Testis (tissue), 2 donors: ENCODE measurements at regions not wholly inside any gene's neighbourhood (a gene's known extent, or its start where the extent isn't known, plus 50 kb on each side); places are given as distances from the start of the nearest gene placed in this dataset.
"Not testable (repeated sequence)": the region's sequence is repeated elsewhere in the genome, so short reads cannot be mapped to it uniquely, and the experiment has no call there.

Experiments used
- DNase-seq: peaks from one replicate; pipeline ENCODE4 v3.0.0-alpha.2; 2019
- H3K27ac ChIP-seq, 2 donors: fragments of 200-600 bp; sonication (generic); one replicate each; pipeline ENCODE4 v1.5.1; 2019
- H3K27me3 ChIP-seq: fragments of 200-600 bp; sonication (generic); one replicate; pipeline ENCODE4 v1.5.1; 2019
- H3K36me3 ChIP-seq: fragments of 200-600 bp; sonication (generic); one replicate; pipeline ENCODE4 v1.5.1; 2017; ENCODE audit warnings: low read depth; ENCODE audit errors: missing control alignments
- H3K4me1 ChIP-seq: fragments of 200-600 bp; sonication (generic); one replicate; pipeline ENCODE4 v1.5.1; 2019
- H3K4me3 ChIP-seq, 2 donors: fragments of 200-600 bp; sonication (generic); one replicate each; pipeline ENCODE4 v1.5.1; 2017 to 2019
- H3K9me3 ChIP-seq: fragments of 200-600 bp; sonication (generic); one replicate; pipeline ENCODE4 v1.5.1; 2017
- CTCF ChIP-seq, 3 experiments: fragments of 450-650 bp in 2 of 3; fragments of 200-600 bp in 1 of 3; sonication (generic) in 1 of 3; IDR thresholded peaks; one replicate each; pipeline ENCODE4 v1.5.1; 2016 to 2019; ENCODE audit warnings: antibody characterized with exemption in 3 of 3, mild to moderate bottlenecking in 2 of 3, moderate library complexity in 1 of 3
- POLR2A ChIP-seq: fragments of 450-650 bp; IDR thresholded peaks from one replicate; pipeline ENCODE4 v1.6.1; 2017; ENCODE audit warnings: antibody characterized with exemption, mild to moderate bottlenecking, moderate library complexity
- WGBS, 2 donors: methylation state at CpG; one replicate each; pipeline ENCODE4 v1.1.5; 2018; 5-methylcytosine and 5-hydroxymethylcytosine counted together
- intact Hi-C: fragments of 100-400 bp; cut with DNase I; formaldehyde crosslinking; loops from one replicate; pipeline ENCODE4 v1.15.1; 2023; ENCODE audit warnings: low total_unique reads

DNA sequence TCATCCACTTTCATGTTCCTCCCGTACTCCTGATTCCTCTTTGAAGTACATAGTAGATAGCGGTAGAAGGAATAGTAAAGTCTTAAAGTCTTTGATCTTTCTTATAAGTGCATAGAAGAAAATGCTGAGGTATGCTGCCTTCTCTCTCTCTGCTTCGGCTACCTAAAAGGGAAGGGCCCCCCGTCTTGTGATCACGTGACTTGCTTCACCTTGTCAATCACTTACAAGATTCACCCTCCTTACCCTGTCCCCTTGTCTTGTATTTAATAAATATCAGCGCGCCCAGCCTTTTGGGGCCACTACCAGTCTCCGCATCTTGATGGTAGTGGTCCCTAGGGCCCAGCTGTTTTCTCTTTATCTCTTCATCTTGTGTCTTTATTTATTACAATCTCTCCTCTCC is 932.2 kb upstream of the FANCL start:
- no peak for DNase-seq
- Histone ChIP-seq H3K9me3 (no peaks in the 10 kb centered on the region), H3K36me3 (no peaks in the 10 kb centered on the region), H3K4me1 (no peaks in the 10 kb centered on the region), H3K27me3 (no peaks in the 10 kb centered on the region), H3K27ac (no peak overlapping the region), H3K4me3 (no peak overlapping the region)
- WGBS, 2 donors = 61 to 65% methylated on average over 8 of the region's 8 CpGs
- intact Hi-C loops = no loop called here
- TF ChIP-seq CTCF (IDR thresholded peaks at IDR 0.05) (no peak), POLR2A (no peak)

- TF ChIP-seq CTCF (IDR thresholded peaks at IDR 0.05) (no peak), POLR2A (no peak)
- no peaks in the 10 kb centered on the region for H3K9me3 ChIP-seq
- DNase-seq = no peak
- no peaks in the 10 kb centered on the region for H3K36me3 ChIP-seq
- H3K4me1 ChIP-seq = no peaks in the 10 kb centered on the region
- intact Hi-C loops = no loop called here
- no peak overlapping the region for H3K4me3 ChIP-seq
- no peaks in the 10 kb centered on the region for H3K27me3 ChIP-seq
- no peak overlapping the region for H3K27ac ChIP-seq
These were observed 929.9 kb upstream of the FANCL start for GRCh38 chr2:59171019-59171418.

- Histone ChIP-seq H3K4me1 (no peaks in the 10 kb centered on the region), H3K9me3 (no peaks in the 10 kb centered on the region), H3K4me3 (no peak overlapping the region), H3K27ac (no peak overlapping the region), H3K36me3 (no peaks in the 10 kb centered on the region), H3K27me3 (no peaks in the 10 kb centered on the region)
- intact Hi-C loops = no loop called here
- WGBS, 2 donors = 84 to 96% methylated on average over 4 of the region's 4 CpGs
- TF ChIP-seq CTCF (IDR thresholded peaks at IDR 0.05) (no peak), POLR2A (no peak)
- DNase-seq = no peak
These were observed 927.6 kb upstream of the FANCL start for GRCh38 chr2:59168766-59169165.

- no peaks in the 10 kb centered on the region for H3K36me3 ChIP-seq
- H3K4me3 ChIP-seq = no peak overlapping the region
- no peaks in the 10 kb centered on the region for H3K4me1 ChIP-seq
- 90 to 92% methylated on average over 2 of the region's 2 CpGs for WGBS, 2 donors
- H3K27ac ChIP-seq = no peak overlapping the region
- TF ChIP-seq CTCF (IDR thresholded peaks at IDR 0.05) (no peak), POLR2A (no peak)
- no peaks in the 10 kb centered on the region for H3K9me3 ChIP-seq
- no peaks in the 10 kb centered on the region for H3K27me3 ChIP-seq
- intact Hi-C loops = no loop called here
- DNase-seq = no peak
These were observed 926.4 kb upstream of the FANCL start for GRCh38 chr2:59167514-59167913.

GRCh38 chr2:59157908-59158307 is 916.8 kb upstream of the FANCL start:
- H3K36me3 ChIP-seq, H3K27me3 ChIP-seq, H3K4me1 ChIP-seq, H3K4me3 ChIP-seq, intact Hi-C loops, H3K27ac ChIP-seq, DNase-seq, H3K9me3 ChIP-seq: not testable (repeated sequence)
- WGBS, 2 donors = 70 to 89% methylated on average over 1 of the region's 1 CpG
